ENCODE measurements at regions not wholly inside any gene's neighbourhood (a gene's known extent, or its start where the extent isn't known, plus 50 kb on each side); places are given as distances from the start of the nearest gene placed in this dataset.

DNA sequence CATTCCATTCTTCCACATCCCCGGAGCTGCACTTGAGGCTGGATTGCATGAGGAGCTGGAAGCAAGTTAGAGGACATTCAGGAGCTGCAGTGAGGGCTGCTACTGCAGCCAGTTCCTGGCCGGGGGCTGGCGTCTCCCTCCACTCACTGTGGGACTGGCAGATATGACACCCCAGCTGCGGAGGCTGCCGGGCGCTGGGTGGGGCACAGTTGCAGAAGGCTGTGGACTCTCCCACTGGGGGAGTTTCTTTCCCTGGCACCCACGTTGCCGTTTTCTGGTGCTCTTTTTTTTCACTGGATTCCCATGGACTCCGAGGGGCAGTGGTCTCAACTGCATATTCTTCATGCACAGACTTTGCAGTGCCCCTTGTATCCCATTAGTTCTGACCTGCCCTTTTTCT, 351.1 kb upstream of the AJAP1 start:
- TF ChIP-seq, protein P1, sequence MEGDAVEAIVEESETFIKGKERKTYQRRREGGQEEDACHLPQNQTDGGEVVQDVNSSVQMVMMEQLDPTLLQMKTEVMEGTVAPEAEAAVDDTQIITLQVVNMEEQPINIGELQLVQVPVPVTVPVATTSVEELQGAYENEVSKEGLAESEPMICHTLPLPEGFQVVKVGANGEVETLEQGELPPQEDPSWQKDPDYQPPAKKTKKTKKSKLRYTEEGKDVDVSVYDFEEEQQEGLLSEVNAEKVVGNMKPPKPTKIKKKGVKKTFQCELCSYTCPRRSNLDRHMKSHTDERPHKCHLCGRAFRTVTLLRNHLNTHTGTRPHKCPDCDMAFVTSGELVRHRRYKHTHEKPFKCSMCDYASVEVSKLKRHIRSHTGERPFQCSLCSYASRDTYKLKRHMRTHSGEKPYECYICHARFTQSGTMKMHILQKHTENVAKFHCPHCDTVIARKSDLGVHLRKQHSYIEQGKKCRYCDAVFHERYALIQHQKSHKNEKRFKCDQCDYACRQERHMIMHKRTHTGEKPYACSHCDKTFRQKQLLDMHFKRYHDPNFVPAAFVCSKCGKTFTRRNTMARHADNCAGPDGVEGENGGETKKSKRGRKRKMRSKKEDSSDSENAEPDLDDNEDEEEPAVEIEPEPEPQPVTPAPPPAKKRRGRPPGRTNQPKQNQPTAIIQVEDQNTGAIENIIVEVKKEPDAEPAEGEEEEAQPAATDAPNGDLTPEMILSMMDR (IDR thresholded peaks at IDR 0.05), result no peak
- TF ChIP-seq POLR2AphosphoS5 (IDR thresholded peaks at IDR 0.05) (no peak), POLR2A (IDR thresholded peaks at IDR 0.05) (no peak)
